Right hindlimb (tissue), 1 donor: ENCODE measurements at regions not wholly inside any gene's neighbourhood (a gene's known extent, or its start where the extent isn't known, plus 50 kb on each side); places are given as distances from the start of the nearest gene placed in this dataset.

ENCODE experiments used
- DNase-seq: peaks from one replicate; pipeline ENCODE4 v3.0.0-alpha.2; 2018

DNA sequence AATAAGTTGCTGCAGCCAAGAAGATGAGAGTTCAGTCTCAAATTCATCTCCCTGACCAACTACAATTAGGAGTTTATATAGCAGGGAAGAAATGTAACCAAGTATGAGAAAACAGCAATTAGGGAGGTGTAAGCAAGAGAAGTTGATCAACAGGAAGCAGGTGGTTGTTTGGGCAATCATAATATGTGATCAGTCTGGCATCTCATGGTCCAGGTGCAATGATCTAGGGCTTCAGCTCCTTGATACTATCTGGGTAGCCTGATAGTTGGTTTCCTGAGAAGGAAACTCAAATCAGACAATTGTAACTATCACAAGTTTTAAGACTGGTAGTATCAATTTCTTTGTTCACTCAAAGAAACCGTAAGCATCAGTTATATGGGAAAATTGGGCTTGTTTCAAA is 1574.3 kb upstream of the PABPC4L start:
- DNase-seq: no peak

DNA sequence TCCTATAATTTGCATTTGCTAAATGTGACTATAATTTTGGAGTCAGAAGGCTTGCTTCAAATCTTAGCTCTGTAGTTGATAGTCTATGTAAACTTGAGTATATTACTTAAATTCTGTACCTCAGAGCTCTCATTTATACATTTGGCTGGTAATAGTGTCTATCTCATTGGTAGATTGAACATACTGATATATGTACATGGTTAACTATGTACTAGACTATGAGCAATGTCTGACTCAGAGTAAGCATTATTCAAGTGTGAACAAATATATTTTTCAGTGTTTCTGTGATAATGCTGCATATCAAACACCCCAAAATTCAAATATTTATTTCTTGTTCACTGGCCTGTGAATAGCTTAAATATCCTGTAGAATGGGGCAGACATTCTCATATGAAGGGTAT is 1568.9 kb upstream of the PABPC4L start:
- no peak for DNase-seq

DNA sequence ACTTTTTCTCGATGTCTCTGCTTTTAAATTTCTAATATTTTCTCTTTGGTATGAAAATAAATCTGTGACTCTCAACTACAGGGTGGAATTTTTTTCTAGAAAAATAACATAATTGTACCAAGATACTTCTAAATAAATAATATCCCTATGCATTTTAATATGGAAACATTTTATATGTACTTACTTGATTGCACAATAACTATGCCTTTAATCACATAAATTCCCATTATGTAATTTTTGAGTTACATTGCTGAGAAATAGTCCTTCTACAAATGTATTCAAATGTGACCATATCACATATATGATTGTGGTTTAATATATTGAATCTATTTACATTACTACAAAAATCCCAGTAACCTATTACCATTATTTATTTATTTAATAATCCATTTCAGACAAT is 1543.3 kb upstream of the PABPC4L start:
- no peak for DNase-seq

DNA sequence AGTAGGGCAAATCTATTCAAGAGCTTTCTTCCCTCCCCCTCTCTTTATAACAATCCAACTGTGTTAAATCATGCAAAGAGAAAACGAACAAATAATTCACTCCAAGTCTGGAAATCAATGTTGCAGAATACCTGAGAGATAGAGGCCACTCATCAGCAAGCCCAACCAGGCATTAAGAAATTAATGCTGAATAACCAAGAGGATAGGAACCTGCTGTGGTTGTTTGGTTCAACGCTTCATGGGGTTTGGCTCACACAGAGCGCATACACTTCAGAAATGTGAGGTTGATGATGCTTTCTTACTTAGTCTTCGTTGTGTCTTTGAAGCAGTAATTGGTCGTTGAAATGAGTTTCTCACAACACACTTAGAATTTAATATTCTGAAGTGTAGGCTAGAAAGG is 1540.0 kb upstream of the PABPC4L start:
- DNase-seq: no peak

DNA sequence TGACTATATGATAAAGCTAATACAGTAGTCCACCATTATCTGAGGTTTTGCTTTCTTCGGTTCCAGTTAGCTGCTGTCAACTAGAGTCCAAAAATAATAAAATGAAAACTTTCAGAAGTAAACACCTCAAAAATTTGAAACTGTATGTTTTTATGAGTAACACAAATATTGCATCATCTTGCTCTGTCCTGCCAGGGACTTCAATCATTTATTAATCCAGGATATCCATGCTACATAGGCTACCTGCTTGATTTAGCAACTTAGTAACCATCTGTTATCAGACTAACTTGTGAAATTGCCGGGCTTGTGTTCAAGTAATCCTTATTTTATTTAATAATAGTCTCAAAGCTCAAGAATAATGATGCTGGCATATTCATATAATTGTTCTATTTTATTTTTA is 1537.8 kb upstream of the PABPC4L start:
- DNase-seq: no peak

DNA sequence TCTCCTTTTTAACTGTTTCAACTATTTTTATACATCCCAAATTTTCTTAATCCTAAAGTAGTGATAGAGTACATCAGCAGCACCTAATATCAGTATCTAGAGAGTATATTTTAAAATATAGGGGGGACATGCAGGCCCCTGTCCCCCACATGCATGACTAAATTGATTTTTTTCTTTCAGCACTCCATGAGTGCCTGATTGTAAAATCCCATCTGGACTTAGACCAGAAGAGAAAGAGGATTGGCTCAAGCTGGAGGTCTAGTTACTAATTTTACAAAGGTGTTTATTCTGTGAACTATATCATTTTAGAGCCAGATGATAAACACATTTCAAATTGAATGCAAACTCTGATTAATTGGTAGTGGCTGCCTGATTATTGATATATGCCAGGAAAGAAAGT is 1533.9 kb upstream of the PABPC4L start:
- no peak for DNase-seq

DNA sequence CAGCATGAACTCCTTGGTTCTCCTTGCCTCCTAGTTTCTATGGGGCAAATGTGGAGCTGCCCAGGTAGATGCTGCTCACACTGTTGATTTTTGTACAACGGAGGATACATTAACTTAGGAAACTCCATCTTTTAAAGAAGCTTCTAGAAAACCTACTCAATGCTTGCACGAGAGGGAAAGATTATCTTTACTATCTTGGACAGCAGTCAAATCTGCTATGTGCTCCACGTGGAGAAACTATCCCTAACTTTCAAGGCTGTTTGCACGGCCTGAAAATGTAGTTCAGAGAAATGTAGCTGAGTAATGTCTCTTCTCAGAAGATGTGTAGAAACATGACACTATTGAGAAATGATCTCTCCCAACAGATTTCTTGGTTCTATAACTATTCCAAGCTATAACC is 1530.9 kb upstream of the PABPC4L start:
- DNase-seq: no peak

DNA sequence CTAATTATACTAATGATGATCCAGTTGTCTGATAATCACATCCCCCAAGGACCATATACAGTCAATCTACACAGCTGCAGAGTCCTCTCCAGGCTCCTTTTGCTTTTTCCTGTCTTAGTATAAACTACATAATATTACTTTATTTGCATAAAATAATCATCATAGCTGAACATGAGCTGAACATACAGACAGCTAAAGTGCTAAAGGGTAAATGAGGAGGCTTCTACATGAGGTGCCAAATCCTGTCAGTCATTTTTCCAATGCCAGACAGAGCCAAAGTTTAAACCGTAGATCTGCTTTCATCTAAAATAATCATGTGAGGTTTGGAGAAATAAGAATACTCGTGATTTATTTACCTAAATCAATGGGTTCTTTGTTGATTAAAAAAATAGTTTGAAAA is 1530.1 kb upstream of the PABPC4L start:
- DNase-seq: no peak

DNA sequence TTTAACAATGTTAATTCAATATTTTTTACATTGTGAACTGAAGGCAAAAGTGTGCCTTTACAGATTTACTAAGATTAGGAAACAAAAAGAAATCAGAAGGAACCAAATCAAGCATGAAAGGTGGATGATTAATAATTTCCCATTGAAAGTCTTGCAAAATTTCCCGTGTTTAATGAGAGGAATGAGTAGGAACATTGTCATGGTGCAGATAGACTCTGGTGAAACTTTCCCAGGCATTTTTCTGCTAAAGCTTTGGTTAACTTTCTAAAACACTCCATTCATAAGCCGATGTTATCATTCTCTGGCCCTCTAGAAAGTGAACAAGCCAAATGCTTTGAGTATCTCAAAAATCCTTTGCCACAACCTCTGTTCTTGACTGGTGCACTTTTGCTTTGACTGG is 1522.8 kb upstream of the PABPC4L start:
- no peak for DNase-seq

DNA sequence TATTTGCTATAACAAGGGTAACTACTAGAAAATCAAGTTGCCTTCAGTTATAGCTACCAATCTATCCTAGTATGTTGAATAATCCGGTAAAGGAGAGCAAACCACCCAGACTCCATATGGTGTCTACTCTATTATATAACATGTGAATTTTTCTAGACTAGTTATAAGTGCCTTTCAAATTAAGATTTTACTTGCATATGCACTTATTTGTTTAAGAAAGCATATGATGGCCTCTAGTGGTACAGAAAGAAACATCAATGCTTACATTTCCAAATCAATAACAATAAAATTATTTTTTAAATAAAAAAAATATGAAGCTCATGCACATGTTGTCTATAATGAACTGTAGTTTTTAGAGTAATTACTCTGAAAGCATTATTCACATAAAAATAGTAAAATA is 1516.4 kb upstream of the PABPC4L start:
- no peak for DNase-seq

DNA sequence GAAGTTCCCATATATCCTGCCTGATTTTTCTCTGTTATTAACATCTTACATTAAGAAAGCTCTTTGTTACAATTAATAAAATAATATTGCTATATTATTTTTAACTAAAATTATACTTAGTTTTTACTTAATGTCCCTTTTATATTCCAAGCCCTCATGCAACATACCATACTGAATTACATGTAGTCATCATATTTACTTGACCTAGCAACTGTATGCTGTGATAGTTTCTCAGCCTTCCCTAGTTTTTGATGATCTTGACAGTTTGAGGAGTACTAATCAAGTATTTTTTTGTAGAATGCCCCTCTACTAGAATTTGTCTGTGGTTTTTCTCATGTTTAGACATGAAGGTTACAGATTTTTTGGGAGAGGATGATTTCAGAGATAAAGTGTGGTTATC is 1503.8 kb upstream of the PABPC4L start:
- DNase-seq: no peak

DNA sequence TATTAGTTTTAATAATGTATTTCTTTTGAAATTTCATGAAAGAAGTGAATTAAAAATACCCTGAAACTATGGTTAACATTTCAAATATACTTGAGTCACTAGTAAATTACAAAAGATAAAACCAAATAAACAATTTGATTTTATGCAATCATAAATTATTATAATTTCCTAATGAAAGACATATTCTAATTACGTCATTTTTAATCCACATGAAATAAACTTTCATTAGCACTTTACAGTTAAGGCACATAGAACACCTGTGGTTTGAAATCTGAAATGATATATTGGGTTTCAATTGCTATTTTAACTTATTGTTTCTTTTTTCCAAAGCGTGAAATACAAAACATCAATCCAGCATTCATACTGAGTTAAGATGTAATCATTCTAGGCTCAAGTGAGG is 1492.5 kb upstream of the PABPC4L start:
- no peak for DNase-seq

DNA sequence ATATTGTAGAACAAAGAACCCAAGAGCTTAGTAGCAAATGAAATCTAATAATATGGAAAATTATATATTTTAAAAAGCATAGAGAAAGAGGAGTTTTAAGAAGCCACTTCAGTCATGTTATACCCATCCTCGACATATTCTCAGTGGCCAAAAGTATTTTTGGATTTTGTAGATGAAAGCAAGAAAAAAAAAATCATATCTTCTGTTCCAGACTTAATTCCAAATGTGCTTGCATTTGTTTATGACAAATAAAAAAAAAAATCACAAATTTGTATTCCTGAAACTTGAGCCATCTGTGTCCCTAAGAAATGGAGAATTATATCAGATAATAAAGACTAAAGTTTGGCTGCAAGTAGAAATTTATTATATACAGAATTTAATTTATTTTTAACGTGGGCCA is 1482.4 kb upstream of the PABPC4L start:
- DNase-seq: no peak

DNA sequence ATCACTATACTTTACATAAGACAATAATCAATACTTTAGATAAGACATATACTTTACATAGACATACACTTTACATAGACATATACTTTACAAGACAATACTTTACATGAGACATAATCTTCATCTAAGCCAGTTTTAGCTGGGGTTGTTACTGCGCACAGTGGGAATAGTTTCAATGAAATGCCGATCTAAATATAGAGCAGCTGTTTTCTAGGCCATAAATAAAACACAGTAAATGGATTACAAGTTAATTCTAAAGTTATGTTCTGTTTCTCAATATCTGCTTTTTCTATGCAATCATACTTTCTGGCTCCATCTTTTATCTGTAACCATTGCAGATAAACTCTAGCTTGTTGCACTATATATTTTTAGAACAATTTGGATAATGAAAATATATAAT is 1470.6 kb upstream of the PABPC4L start:
- no peak for DNase-seq

DNA sequence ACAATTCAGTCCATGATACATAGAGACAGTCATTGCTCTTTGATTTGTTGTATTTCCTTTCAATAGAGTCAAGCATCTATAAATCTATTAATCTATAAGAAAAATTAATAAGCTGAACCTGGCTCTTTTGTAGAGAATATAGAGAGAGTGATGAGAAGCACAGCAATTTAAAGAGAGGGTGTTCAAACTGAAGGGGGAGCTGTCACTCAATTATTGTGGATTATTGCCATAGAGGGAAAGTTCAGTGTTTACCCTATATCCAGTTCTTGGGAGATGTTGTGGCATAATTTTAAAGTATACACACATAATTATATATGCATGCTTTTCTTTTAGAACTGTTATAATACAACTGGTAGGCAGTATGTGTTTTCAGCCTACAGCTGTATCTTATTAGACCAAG is 1469.0 kb upstream of the PABPC4L start:
- no peak for DNase-seq
